Neural crest cell (in vitro differentiated cells): ENCODE measurements at regions not wholly inside any gene's neighbourhood (a gene's known extent, or its start where the extent isn't known, plus 50 kb on each side); places are given as distances from the start of the nearest gene placed in this dataset.
A peak's percentile ranks its signal among the peaks of the same experiment; 100 is the strongest.

Experiments
- DNase-seq: peaks from one replicate; pipeline ENCODE4 v3.0.0; 2021; ENCODE audit warnings: low read depth, mixed read lengths, low spot score
- H3K27ac Mint-ChIP-seq: one replicate; pipeline ENCODE4 v1.8.0; 2021; ENCODE audit warnings: mild to moderate bottlenecking, mixed read lengths; ENCODE audit not compliant: unreplicated experiment
- H3K27me3 Mint-ChIP-seq: 2 replicates; pipeline ENCODE4 v1.8.0; 2021; ENCODE audit warnings: low read depth, mild to moderate bottlenecking, mixed read lengths
- H3K36me3 Mint-ChIP-seq: 2 replicates; pipeline ENCODE4 v1.8.0; 2021; ENCODE audit warnings: low read depth, mild to moderate bottlenecking, mixed read lengths
- H3K4me1 Mint-ChIP-seq: 2 replicates; pipeline ENCODE4 v1.8.0; 2021; ENCODE audit warnings: mixed read lengths
- H3K4me3 Mint-ChIP-seq: one replicate; pipeline ENCODE4 v1.8.0; 2021; ENCODE audit warnings: mild to moderate bottlenecking, mixed read lengths
- H3K9me3 Mint-ChIP-seq: 2 replicates; pipeline ENCODE4 v1.8.0; 2021; ENCODE audit warnings: mixed read lengths
- CTCF ChIP-seq: fragments of 200-600 bp; sonication (generic); conservative IDR thresholded peaks from 2 replicates; pipeline ENCODE4 v1.5.0; 2021; ENCODE audit warnings: antibody characterized with exemption, mild to moderate bottlenecking

- TF ChIP-seq CTCF: no peak
- H3K27me3 Mint-ChIP-seq: no peaks in the 10 kb centered on the region
- no peak overlapping the region for H3K27ac Mint-ChIP-seq
- no peak for DNase-seq
- H3K4me3 Mint-ChIP-seq: no peak overlapping the region
- H3K36me3 Mint-ChIP-seq: no peaks in the 10 kb centered on the region
- peaks cover 6% of the 10 kb centered on the region for H3K9me3 Mint-ChIP-seq
- H3K4me1 Mint-ChIP-seq: no peaks in the 10 kb centered on the region
These were observed 1610.9 kb upstream of the RAG2 start for GRCh38 chr11:38208951-38209350.

DNA sequence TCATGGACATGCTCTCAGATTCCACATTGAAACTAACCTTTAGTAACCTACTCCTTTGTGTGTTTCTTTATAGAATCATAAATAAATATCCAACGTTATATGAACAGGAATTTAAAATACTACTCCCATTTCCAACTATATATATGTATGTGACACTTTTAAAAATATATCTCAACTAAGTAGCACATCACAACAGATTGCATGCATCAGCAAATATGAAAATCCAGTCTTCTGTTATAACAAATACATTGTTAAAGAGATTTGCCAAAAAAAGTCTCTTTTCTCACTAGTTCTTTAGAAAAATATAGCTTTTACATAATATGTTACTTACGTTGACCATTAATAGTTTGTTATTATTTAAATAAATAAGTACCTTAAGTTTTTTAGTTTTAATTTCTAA is 1608.6 kb upstream of the RAG2 start:
- no peaks in the 10 kb centered on the region for H3K4me1 Mint-ChIP-seq
- no peaks in the 10 kb centered on the region for H3K27me3 Mint-ChIP-seq
- peaks cover 6% of the 10 kb centered on the region for H3K9me3 Mint-ChIP-seq
- no peak for TF ChIP-seq CTCF
- H3K4me3 Mint-ChIP-seq: no peak overlapping the region
- H3K27ac Mint-ChIP-seq: no peak overlapping the region
- no peak for DNase-seq
- no peaks in the 10 kb centered on the region for H3K36me3 Mint-ChIP-seq

DNA sequence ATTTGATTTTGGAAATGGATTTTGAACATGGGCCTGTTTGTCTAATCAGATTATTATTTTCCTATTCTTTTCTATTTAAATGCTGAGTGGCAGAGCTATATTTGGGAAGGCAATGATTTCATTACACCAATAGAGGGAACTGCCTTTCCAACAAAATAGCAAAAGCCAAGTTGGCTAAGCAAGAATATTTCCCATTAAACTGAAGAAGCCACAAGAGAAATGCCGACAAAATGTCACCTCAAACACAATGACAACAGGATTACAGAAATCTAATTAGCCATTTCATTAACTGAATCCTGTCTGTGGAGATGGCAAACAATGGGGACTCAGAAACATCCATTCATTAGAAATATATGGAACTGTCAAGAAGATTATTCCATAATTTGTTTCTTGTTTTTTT is 1593.1 kb upstream of the RAG2 start:
- Mint-ChIP-seq H3K4me3 (no peak overlapping the region), H3K27ac (no peak overlapping the region), H3K27me3 (no peaks in the 10 kb centered on the region), H3K4me1 (no peaks in the 10 kb centered on the region), H3K36me3 (peaks cover 5% of the 10 kb centered on the region), H3K9me3 (peaks cover 3% of the 10 kb centered on the region)
- DNase-seq: no peak
- TF ChIP-seq CTCF: no peak

DNA sequence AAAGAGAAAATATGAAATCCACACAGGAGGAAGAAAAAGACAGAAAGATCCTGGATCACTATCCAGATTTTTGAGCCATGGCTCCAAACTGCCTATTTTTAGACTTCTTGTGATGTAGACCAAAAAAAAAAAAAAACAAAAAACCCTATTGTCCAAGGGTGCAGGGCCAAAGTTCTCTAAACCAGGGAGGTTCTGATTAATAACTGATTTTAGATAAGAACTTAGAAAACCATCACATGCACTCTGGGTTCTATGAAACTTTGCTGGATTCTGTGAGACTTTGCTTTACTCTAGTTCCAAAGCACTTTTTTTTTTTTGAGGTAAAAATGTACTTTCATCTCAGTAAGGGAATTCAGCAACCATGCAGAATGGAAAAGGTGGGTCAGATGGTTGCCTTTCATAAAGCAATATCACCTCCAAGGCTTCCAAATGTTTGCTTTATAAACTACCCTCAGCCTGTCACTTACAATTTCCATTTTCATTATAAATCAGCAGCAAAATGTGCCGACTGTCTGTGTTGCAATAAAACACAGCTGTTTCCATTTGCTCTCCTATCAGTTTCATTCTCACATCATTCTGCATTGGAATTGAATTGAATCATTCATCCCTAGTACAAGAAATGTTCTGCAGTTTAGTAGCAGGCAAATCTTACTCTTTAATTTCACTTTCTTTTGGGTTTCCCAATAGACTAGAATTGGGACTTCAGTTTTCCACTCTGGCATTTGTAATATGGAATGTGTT is 1584.3 kb upstream of the RAG2 start:
- Mint-ChIP-seq H3K27me3 (no peaks in the 10 kb centered on the region), H3K4me1 (peaks cover 13% of the 10 kb centered on the region), H3K9me3 (no peaks in the 10 kb centered on the region), H3K27ac (no peak overlapping the region), H3K4me3 (no peak overlapping the region), H3K36me3 (no peaks in the 10 kb centered on the region)
- DNase-seq: no peak
- no peak for TF ChIP-seq CTCF

DNA sequence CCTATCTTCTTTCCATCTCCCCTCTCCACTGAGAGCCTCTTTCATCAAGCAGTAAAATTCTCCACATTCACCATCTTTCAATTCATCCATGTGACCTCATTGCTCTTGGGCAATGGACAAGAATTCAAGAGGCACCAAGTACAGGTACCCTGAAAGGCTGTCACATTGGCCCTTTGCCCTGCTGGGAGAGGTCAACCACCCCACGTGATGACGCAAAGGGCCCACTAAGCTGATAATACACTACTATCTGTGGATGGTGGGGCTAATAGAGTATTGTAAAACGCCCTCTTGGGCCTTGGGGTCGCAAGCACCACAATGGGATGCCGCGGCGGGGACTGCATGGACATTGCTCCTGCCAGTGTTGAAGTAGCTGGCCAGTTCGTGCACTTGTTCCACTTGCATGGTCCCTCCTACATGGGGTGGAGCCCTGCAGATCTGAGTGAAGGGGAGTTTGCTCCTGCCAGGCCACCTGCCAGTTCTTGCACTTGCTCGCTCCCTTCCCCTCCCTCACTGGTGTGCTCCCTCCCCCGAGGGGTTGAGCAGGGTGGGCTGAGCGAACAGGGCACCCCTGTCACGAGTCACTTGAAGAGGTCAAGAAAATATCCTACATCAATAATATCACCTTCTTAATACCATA is 1578.8 kb upstream of the RAG2 start:
- DNase-seq: no peak
- H3K4me1 Mint-ChIP-seq: peaks cover 10% of the 10 kb centered on the region
- H3K9me3 Mint-ChIP-seq: no peaks in the 10 kb centered on the region
- H3K36me3 Mint-ChIP-seq: no peaks in the 10 kb centered on the region
- no peaks in the 10 kb centered on the region for H3K27me3 Mint-ChIP-seq
- peak overlapping the region; percentile 43 for H3K27ac Mint-ChIP-seq
- no peak overlapping the region for H3K4me3 Mint-ChIP-seq
- no peak for TF ChIP-seq CTCF
